ENCODE measurements at regions not wholly inside any gene's neighbourhood (a gene's known extent, or its start where the extent isn't known, plus 50 kb on each side); places are given as distances from the start of the nearest gene placed in this dataset.

DNA sequence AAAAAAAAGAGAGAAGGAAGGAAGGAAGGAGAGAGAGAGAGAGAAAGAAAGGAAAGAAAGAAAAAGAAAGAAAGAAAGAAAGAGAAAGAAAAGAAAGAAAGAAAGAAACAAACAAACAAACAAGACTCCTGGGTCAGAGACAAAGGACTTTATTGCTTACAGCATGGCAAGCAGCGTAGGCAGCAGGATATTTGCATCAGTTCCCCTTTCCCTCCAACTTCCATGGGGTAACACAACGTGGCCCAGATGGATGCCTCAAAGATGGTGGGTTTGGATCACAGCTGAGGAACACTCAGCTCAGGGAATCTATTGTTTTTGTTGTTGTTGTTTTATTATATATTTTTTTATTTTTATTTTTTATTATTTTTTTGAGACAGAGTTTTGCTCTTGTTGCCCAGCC, 128.5 kb upstream of the VKORC1L1 start:
- H3K4me3 Mint-ChIP-seq: no peak overlapping the region
- CTCF ChIA-PET: no interaction called here

GRCh38 chr7:65746398-65746669, 126.5 kb upstream of the VKORC1L1 start:
- Histone ChIP-seq H3K27me3 (replicated peaks in 1 of 4; ENCODE audit: control extremely low read depth in 1 of 4, control insufficient read depth in 3 of 4, insufficient read depth in 4 of 4, low read length in 3 of 4) (no peaks in the 10 kb centered on the region), H3K4me1 (ENCODE audit: control insufficient read depth in 2 of 2, insufficient read depth in 2 of 2, low read length in 2 of 2) (peaks cover 0 to 9% of the 10 kb centered on the region in 2 donors), H3K4me2 (replicated peaks; ENCODE audit: low read depth, low read length, poor library complexity, severe bottlenecking) (no peak overlapping the region), H3K4me3 (ENCODE audit: control extremely low read depth in 1 of 5, extremely low read depth in 1 of 5, insufficient read depth in 1 of 5, low read depth in 2 of 5, low read length in 4 of 5) (no peak overlapping the region), H3K9ac (ENCODE audit: low read length) (no peak overlapping the region), H2AFZ (ENCODE audit: insufficient read depth, low read depth, low read length, poor library complexity, severe bottlenecking) (no peak overlapping the region), H3K9me3 (ENCODE audit: control extremely low read depth in 1 of 3, control insufficient read depth in 2 of 3, insufficient read depth in 1 of 3, low read length in 2 of 3) (no peaks in the 10 kb centered on the region), H3K27ac (ENCODE audit: low read length in 2 of 2) (no peak overlapping the region), H3K36me3 (replicated peaks in 1 of 2; ENCODE audit: control extremely low read depth in 1 of 2, control insufficient read depth in 1 of 2, extremely low read depth in 1 of 2, insufficient read depth in 2 of 2, low read length in 1 of 2) (no peaks in the 10 kb centered on the region), H4K20me1 (ENCODE audit: control insufficient read depth, insufficient read depth, low read length, poor library complexity, severe bottlenecking) (no peaks in the 10 kb centered on the region), H3K79me2 (ENCODE audit: control insufficient read depth, insufficient read depth, low read length) (peaks cover 18% of the 10 kb centered on the region)
- Mint-ChIP-seq H3K27me3 (no peaks in the 10 kb centered on the region), H3K27ac (no peak overlapping the region), H3K4me1 (peaks cover 8% of the 10 kb centered on the region), H3K4me3 (no peak overlapping the region), H3K9me3 (ENCODE audit: insufficient read depth) (no peaks in the 10 kb centered on the region)
- 97% methylated on average over 3 of the region's 3 CpGs for WGBS (ENCODE audit: insufficient coverage)
- intact Hi-C loops (cut with micrococcal nuclease): no loop called here
- POLR2A ChIA-PET: no interaction called here
- no peak for DNase-seq
- CTCF ChIA-PET: no interaction called here
- TF ChIP-seq EZH2 (IDR thresholded peaks at IDR 0.05; ENCODE audit: borderline replicate concordance, insufficient read depth, low read depth, low read length, poor library complexity, severe bottlenecking): no peak
- ATAC-seq (ENCODE audit: low read depth): no peak

More for the DNA sequence above, 128.5 kb upstream of the VKORC1L1 start:
- Histone ChIP-seq H3K27ac (ENCODE audit: low read length in 2 of 2) (no peak overlapping the region), H3K36me3 (replicated peaks in 1 of 2; ENCODE audit: control extremely low read depth in 1 of 2, control insufficient read depth in 1 of 2, extremely low read depth in 1 of 2, insufficient read depth in 2 of 2, low read length in 1 of 2) (peaks cover 0 to 3% of the 10 kb centered on the region in 2 experiments), H3K79me2 (ENCODE audit: control insufficient read depth, insufficient read depth, low read length) (peaks cover 5% of the 10 kb centered on the region), H3K4me2 (replicated peaks; ENCODE audit: low read depth, low read length, poor library complexity, severe bottlenecking) (no peak overlapping the region), H4K20me1 (ENCODE audit: control insufficient read depth, insufficient read depth, low read length, poor library complexity, severe bottlenecking) (no peaks in the 10 kb centered on the region), H3K9me3 (ENCODE audit: control extremely low read depth in 1 of 3, control insufficient read depth in 2 of 3, insufficient read depth in 1 of 3, low read length in 2 of 3) (no peaks in the 10 kb centered on the region), H2AFZ (ENCODE audit: insufficient read depth, low read depth, low read length, poor library complexity, severe bottlenecking) (no peak overlapping the region), H3K27me3 (replicated peaks in 1 of 4; ENCODE audit: control extremely low read depth in 1 of 4, control insufficient read depth in 3 of 4, insufficient read depth in 4 of 4, low read length in 3 of 4) (no peaks in the 10 kb centered on the region), H3K4me3 (ENCODE audit: control extremely low read depth in 1 of 5, extremely low read depth in 1 of 5, insufficient read depth in 1 of 5, low read depth in 2 of 5, low read length in 4 of 5) (no peak overlapping the region), H3K4me1 (ENCODE audit: control insufficient read depth in 2 of 2, insufficient read depth in 2 of 2, low read length in 2 of 2) (no peaks in the 10 kb centered on the region), H3K9ac (ENCODE audit: low read length) (no peak overlapping the region)
- ATAC-seq (ENCODE audit: low read depth) (no peak), DNase-seq (no peak)
- POLR2A ChIA-PET: no interaction called here
- TF ChIP-seq EZH2 (IDR thresholded peaks at IDR 0.05; ENCODE audit: borderline replicate concordance, insufficient read depth, low read depth, low read length, poor library complexity, severe bottlenecking): no peak
- no peak for TF ChIP-seq CTCF (IDR thresholded peaks at IDR 0.05)
- Mint-ChIP-seq H3K27ac (no peak overlapping the region), H3K9me3 (ENCODE audit: insufficient read depth) (no peaks in the 10 kb centered on the region), H3K4me1 (peaks cover 4% of the 10 kb centered on the region), H3K27me3 (no peaks in the 10 kb centered on the region)
- no CpG with 5 or more reads among the region's 2 CpGs for WGBS (ENCODE audit: insufficient coverage)
- intact Hi-C loops (cut with micrococcal nuclease): no loop called here

Measured in B cell (primary cell).